HTR-8/SVneo (cell line): ENCODE measurements at regions not wholly inside any gene's neighbourhood (a gene's known extent, or its start where the extent isn't known, plus 50 kb on each side); places are given as distances from the start of the nearest gene placed in this dataset.

Experiments used
- DNase-seq: peaks from one replicate; pipeline ENCODE4 v3.0.0; 2011; ENCODE audit warnings: low spot score, mixed read lengths; ENCODE audit not compliant: insufficient read length
- FAIRE-seq: peaks from 2 replicates; lab custom pipeline; 2011; peaks lifted over from hg19 to GRCh38; lab: Jason Lieb, UNC

DNA sequence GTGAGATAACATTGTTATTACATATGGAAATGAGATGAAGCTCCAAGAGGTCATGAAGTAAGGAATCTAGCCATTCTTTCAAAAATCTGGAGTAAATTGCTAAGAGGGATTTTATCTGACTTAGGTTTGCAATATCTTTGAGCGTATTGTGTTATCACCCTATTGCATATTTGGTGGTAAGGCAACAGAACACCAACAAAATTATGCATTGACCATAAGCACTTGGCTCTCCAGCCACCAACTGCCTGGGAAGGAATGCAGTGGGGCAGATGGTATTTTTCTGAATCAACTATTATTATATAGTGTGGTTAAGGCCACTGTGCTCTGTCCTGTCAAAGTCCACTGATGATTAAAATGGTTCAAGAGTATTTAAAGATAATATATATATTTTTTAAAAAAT is 287.9 kb upstream of the SEMA6D start:
- no peak for FAIRE-seq

DNA sequence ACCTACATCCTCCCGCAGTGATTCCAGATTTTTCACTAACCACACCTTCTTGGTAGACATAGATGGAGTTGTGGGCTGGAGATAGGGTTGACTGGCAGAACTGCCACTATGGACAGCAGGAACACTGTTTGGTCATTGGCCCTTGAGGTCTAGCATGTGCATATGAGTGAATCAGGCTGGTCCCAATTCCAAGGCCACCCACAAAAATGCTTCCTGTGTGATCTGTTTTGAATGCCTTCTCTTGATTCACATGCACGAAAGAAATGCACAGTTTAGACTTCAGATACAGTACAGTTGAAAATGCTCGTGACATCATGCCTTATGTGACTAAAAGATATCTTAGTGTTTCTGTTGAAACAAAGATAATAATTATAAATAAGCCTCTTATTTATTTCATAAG is 285.8 kb upstream of the SEMA6D start:
- DNase-seq (no peak), FAIRE-seq (no peak)

More for the DNA sequence above, 287.9 kb upstream of the SEMA6D start:
- no peak for DNase-seq

DNA sequence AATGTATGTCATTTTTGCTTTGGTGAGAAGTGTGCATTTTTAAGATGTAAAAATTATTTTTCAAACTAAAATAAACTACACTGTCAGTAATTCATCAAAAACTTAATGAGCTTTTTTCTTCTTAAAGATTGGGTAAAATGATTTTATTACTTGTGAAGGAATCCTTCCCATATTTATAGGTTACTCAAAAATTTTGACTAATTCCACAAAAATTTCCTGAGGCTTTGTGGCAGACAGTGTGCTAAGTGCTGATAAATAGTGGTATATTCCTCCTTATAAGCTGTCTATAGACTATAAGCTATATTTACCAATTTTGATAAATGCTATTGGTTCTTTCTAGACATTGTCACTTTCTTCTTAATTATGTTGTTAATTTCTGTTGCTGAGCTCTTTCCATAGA is 284.5 kb upstream of the SEMA6D start:
- no peak for FAIRE-seq
- DNase-seq: no peak

DNA sequence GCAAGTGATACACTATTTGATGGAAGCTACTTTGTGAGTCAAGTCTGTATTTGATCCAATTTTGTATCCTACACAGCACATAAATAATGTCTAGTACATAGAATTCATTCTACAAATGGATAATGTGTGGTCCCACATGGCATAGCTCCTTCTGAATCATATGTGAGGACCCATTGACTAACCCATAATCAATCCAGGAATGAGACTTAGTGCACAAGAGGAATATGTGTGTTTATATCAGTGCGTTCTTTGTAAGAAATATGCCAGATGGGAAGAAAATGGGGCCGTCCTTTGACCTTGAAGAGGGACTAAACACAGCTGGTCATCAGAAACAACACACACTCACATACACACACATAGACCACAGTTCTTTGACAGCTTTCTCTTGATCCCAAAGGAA is 282.7 kb upstream of the SEMA6D start:
- DNase-seq (no peak), FAIRE-seq (no peak)

DNA sequence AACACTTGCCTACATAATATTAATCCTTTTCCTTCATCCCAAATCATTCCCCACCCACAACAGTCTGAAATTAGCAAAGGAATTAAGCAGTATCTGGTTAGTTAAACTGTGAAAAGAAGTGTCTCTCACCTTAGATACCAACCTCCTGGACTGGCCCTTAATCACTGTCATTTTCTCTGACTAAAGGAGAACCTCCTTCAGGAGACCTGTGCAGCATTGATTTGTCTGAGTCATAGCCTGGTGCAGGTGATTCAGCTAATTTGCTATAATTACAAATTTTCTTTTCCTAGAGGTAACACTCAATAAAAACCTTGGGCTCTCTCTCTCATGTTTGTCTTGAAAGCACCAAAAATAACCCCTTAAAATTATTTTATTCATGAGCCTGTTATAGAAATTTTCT is 279.8 kb upstream of the SEMA6D start:
- DNase-seq (no peak), FAIRE-seq (no peak)

DNA sequence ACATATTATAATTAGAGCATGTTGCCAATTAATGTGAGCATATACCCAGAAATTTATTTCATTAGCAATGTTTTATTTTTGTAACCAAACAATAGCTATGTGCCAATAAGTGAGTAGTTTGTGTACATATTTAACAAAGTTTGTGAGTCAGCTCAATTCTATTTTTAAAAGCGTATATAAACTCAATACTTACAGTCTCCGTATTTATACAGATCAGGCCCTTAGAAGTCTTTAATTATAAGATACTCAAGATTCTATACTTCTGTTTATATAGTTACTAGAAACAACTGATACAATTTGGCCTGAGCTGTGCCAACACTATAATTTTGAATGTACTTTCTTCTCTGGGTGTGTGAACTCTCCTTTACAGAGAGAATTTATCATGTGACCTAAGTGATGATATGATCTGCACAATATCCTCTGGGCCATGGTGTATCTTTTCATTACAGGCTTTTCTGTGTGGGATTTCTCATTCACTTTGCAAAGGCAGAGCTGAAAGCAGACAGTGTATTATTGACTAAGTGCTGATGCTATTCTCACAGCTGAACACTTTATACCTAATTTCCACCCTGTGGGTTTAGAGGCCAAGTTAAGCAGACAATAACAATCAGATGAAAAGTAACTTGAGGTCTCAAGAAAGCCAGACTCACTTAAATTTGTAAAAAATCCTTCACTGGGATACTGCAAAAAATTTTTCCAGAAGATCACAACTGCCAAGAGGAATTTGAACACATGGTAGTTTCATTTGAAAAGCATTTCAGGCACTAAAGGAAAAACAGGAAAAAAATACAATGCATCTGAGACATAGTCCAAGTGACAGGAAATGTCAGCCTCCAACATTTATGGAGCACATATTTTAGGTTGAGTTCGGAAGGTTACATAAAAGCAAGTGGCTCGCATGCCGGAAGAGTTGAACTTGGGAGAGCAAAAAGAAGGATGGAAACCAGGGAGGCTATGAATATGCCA is 277.9 kb upstream of the SEMA6D start:
- FAIRE-seq: no peak

DNA sequence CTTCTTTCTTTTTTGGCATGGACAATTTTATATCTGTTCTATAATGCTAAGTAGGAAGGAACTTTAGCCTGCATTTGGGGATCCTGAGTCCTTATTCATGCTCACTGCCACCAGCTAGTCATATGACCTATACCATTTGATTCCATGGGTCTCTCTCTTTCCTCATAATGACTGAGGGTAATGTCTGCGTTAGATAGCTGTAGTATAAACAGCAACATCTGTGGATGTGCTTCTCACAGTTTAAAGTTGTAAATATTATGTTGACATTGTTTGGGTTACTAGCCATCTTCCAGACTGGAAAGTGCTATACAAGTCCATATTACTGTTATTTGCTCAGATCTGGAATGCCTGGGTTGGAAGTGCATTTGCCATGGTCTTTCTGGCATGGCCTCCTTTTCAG is 274.9 kb upstream of the SEMA6D start:
- no peak for DNase-seq
- no peak for FAIRE-seq

More for the DNA sequence above, 277.9 kb upstream of the SEMA6D start:
- no peak for DNase-seq

DNA sequence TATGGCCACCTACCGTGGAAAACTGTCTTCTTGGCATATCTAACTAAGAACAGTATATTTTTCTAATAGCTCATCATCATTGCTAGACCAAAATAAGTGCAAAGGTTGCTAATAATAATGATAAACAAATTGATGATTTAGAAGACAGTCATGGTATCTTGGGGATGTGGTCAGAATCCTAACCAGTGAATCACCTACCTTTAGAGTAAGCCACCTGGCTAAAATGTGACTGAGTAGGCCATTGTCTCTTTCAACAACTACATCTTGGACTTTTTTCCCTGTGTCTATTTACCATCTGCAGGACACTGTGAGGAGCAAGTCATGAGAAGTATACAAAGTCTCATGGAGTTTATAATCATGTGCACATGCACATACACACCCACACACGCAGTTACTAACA is 273.5 kb upstream of the SEMA6D start:
- no peak for FAIRE-seq
- no peak for DNase-seq

DNA sequence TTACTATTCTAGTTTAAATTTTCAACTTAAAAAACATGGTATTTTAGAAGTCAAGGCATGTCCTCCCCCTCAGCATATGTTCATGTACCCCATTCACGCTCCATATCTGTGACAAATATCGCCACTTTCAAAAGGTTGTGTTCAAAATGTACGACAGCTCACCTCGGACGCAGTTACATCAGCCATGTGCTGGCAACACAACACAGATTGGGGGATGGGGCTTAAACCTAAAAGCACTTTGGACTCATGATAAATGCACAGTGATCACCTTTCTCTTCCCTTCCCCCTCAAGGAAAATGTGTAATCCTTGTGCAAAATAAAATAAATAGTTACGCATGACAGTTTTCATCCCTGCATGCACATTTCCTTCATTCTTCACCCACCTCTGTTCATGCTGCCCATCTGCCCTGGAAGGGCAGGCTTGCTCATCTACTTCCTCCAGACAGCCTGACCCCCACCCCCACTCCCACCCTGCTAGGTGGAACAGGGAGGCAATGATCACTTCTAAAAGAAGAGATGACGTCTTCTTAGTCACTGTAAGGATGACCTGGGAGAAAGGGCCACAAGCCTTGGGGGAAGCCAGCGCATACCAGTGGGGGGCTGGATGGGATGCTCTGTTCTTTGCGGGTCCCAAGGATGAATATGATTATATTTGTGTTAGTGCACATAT is 271.4 kb upstream of the SEMA6D start:
- FAIRE-seq (no peak), DNase-seq (no peak)

DNA sequence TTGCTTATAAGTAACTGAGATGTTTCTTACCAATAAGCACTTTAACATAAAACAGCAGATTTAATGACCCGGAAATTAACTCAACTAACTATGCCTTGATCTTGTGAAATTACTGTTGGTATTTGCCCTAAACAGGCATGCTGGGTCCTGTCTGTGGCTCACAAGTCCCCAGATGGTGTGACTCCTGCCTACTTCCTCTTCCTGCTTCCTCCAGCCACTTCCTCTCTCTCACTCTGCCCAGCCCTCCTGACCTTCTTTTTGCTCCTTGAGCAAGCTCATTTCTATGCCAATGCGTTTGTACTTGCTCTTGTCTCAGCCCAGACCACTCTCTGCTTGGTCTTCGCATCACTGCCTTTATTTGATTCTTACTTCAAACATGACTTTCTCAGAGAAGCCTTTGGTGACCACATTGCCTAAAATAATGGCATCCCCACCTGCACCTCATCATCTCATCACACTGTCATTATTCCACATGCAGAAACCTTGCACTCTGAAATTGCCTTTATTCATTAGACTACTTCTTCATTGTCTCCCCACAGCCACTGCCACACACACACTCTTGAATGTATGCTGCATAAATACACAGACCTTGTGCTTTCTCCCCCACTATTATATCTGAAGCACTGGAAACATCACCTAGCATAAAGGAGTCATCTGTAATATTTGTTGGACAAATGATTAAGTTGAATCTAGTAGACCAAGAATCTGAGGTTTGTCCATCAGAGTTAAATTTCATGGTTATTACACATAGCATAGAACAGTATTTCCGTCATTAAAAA is 256.3 kb upstream of the SEMA6D start:
- FAIRE-seq (no peak), DNase-seq (no peak)

DNA sequence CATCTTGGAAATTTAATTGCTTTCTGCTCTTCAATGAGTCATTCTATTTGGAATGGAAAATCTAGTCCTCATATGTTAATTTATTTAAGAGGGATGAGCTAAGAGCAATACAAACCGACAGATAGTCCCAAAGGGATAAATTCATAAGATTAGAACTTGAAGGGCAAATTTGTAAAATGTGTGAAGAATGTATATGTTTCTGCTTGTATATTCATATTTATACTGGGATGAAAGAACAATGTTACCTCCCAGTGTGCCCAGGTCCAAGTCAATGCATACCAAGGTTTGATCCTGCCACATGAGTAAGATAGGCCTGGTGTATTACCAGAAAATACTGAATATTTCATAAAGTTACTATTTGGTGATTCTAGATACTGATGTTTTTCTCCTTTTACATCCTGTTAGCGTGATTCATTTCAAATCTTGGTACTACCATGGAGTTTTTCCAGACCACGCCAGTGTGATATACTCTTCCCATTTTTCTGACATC is 255.6 kb upstream of the SEMA6D start:
- DNase-seq (no peak), FAIRE-seq (no peak)

DNA sequence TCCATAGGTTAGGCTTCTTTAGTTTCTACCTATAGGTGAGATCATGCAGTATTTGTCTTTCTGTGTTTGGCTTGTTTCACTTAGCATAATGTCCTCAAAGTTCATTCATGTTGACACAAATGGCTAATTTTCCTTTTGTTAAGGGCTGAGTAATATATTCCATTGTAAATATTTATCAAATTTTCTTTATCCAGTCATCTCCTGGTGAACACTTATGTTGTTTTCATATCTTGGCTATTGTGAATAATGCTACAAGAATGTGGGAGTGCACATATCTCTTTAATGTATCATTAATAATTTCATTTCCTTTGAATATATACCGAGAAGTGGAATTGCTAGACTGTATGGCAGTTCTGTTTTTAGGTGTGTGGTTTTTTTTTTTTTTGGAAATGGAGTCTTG is 250.9 kb upstream of the SEMA6D start:
- FAIRE-seq (no peak), DNase-seq (peak; percentile 3)

DNA sequence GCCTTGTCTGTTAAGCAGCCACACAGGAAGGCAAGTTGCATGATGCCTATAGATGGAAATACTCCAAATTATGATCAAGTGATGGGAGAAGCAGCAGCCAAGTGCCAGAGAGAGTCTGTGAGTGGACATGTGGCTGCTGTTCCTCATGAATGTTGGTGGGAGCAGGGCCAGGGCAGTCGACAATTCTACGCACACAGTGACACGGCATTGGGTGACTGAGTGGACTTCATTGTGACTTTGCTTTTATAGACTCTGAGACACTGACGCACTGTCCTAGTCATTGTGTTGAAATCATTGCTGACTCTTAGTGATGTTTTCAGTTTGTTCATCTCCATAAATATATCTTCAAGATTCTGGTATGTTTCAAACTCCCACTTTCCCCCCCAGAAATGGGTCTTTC is 246.3 kb upstream of the SEMA6D start:
- no peak for DNase-seq
- FAIRE-seq: no peak

DNA sequence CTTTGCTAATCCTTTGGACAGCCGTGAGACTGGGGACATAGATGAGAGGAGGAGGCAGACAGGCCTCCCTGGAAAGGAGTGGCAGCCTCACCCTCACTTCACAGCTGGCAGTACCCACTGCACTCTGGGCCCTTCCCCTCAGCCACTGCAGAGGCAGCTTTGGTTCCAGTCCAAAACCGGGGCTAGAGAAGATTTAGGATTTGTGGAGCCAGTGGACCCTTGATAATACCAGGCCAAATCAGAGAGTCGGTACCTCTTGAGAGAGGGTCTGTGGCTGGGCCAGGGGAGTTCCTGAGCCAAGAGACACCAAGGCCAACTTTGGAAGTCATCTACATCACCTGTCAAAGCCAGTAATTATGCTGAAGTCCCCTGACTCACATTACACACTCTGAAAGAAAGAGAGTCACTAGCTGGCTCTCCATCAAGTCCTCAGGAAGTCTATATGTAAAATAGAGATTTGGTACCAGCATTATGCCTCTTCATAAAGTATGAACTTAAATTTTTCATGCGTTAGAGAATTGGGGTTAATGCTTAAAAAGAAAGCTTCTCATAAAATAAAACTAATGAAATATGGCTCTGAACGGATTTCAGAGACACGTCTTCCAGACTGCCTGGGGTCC is 244.1 kb upstream of the SEMA6D start:
- no peak for DNase-seq
- FAIRE-seq: no peak

DNA sequence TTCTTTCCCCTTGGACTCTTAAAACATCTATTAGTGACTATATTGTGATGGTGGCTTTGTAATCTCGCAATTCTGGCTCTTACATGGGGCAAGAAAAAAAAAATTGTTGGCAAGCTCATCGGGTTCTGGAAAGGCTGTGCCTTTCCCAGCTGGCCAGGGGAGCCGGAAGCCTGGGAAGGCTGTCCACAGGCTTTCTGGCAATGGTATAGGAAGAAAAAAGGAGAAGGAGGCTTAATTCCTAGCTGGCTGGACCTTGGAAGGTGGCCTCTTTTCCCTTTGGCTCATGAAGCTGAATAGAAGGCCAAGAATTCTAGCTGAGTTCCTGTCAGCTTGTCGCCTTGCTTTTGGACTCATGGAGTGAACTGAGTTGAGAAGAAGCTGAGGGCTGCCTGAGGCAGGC is 243.5 kb upstream of the SEMA6D start:
- no peak for FAIRE-seq
- DNase-seq: no peak

DNA sequence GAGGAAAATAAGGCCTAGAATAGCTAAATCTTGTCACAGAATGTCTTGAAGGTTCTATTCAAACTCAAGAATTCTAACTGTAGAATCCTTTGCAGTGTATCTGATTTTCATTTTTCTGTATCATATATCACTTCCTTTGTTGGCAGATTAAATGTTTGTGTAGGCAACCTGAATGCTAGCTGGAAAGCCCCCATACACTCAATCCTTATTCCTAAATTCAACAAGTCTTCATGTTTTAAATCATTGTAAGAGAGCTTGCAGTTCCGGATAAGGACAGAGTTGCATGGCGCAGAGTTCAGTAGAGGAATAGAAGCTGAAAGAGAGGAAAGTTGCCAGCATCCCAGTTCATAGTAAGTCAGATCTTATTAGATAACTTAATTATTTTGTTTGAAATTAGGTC is 242.0 kb upstream of the SEMA6D start:
- DNase-seq (no peak), FAIRE-seq (no peak)

DNA sequence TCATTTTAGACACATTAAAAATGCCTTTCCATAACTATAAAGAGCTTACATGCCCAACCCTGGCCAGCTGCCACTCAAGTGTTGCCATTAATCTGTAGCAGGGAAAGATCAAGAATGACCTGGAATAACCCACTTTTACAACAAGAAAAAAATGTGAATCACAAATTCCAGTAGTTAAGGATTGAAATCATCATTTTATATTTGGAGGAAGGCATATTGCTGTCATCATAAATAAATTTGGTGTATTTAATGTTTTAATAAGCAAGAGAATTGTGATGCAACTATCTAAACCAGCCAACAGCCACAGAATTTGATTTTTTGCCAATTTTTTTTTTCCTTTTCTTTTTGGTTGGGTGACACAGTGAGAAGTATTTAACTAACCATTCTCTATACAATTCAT is 240.0 kb upstream of the SEMA6D start:
- DNase-seq (no peak), FAIRE-seq (no peak)

DNA sequence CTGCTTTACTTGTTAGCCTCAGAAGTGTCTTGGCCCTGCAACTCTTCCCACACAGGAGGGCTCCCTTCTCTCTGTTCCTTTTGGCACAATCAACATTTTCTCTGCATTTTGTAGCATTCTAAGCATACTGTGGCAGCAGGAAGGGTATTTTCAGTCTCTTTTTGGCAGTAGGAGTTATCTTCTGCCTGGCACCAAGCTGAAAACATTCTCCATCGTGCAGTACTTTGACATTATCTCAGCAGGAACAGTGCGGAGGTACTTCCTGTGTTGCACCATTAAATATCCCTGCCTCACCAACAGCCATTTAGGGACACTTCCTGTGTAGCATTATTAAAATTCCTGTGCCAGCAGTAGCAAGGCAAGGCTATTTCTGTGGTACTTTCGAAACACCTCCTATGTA is 233.2 kb upstream of the SEMA6D start:
- DNase-seq: no peak

DNA sequence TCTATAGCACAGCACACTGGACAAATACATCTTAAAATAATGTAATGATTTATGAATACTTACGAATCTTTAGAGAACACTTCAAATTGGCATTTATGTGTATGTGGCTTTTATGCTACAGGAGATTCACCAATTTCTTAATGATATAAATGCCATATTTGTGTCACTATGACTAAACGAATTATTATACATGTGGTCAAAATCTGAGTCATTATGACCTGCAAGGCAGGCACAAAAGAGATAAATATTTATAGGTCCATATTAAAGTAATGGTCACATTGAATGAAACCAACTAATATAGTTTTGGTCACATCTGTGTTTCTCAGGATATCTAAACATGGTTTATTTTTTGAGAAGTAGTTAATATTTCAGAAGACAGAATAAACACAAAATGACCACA is 232.3 kb upstream of the SEMA6D start:
- FAIRE-seq (no peak), DNase-seq (no peak)

More for the DNA sequence above, 233.2 kb upstream of the SEMA6D start:
- FAIRE-seq: no peak

DNA sequence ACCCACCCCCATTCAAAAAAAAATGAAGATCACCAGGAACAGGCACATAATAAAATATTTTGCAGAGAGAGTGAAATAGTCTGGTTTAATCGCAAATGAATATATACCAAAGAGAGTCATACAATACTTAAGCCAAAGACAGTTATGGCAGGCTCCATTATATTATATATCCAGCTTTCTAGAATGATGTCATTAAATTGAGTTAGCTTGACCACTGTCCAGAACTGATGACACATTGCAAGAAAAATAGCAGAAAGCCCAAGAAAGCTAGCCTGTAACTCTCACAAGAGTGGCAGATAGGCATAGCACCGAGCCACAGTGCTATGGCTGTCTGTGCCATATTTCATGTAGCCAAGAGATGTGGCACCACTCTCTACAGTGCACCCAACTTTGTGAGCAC is 231.9 kb upstream of the SEMA6D start:
- DNase-seq (no peak), FAIRE-seq (no peak)
